ENCODE measurements at regions not wholly inside any gene's neighbourhood (a gene's known extent, or its start where the extent isn't known, plus 50 kb on each side); places are given as distances from the start of the nearest gene placed in this dataset.

GRCh38 chr5:121188849-121189248, 662.8 kb upstream of the FTMT start:
- no peak for DNase-seq (ENCODE audit: low read depth)

GRCh38 chr5:121189342-121190305, 662.1 kb upstream of the FTMT start:
- DNase-seq (ENCODE audit: low read depth) = peak; percentile 41

- DNase-seq (ENCODE audit: low read depth) = peak; percentile 16
Observed at GRCh38 chr5:121199216-121199999, 652.3 kb upstream of the FTMT start.

- no peak for DNase-seq (ENCODE audit: low read depth)
Observed at GRCh38 chr5:121218086-121218485, 633.6 kb upstream of the FTMT start.

GRCh38 chr5:121221483-121221882, 630.2 kb upstream of the FTMT start:
- DNase-seq (ENCODE audit: low read depth) = no peak

- DNase-seq (ENCODE audit: low read depth) = no peak
Observed at GRCh38 chr5:121226765-121227164, 624.9 kb upstream of the FTMT start.

- no peak for DNase-seq (ENCODE audit: low read depth)
Observed at GRCh38 chr5:121239951-121240350, 611.7 kb upstream of the FTMT start.

- DNase-seq (ENCODE audit: low read depth) = no peak
Observed at GRCh38 chr5:121246971-121247370, 604.7 kb upstream of the FTMT start.

GRCh38 chr5:121251954-121252353, 599.7 kb upstream of the FTMT start:
- DNase-seq (ENCODE audit: low read depth) = no peak

GRCh38 chr5:121257621-121258020, 594.1 kb upstream of the FTMT start:
- DNase-seq (ENCODE audit: low read depth) = no peak

GRCh38 chr5:121263456-121263855, 588.2 kb upstream of the FTMT start:
- DNase-seq (ENCODE audit: low read depth) = no peak

- no peak for DNase-seq (ENCODE audit: low read depth)
Observed at GRCh38 chr5:121264605-121265004, 587.1 kb upstream of the FTMT start.

- DNase-seq (ENCODE audit: low read depth) = no peak
Observed at GRCh38 chr5:121271546-121271945, 580.1 kb upstream of the FTMT start.

GRCh38 chr5:121273833-121274433, 577.7 kb upstream of the FTMT start:
- DNase-seq (ENCODE audit: low read depth) = peak; percentile 3

GRCh38 chr5:121279801-121280200, 571.9 kb upstream of the FTMT start:
- no peak for DNase-seq (ENCODE audit: low read depth)

GRCh38 chr5:121285801-121286521, 565.7 kb upstream of the FTMT start:
- DNase-seq (ENCODE audit: low read depth) = no peak

GRCh38 chr5:121288781-121289180, 562.9 kb upstream of the FTMT start:
- no peak for DNase-seq (ENCODE audit: low read depth)

- no peak for DNase-seq (ENCODE audit: low read depth)
Observed at GRCh38 chr5:121292664-121293063, 559.0 kb upstream of the FTMT start.

- DNase-seq (ENCODE audit: low read depth) = no peak
Observed at GRCh38 chr5:121296356-121296755, 555.3 kb upstream of the FTMT start.

GRCh38 chr5:121299153-121299552, 552.5 kb upstream of the FTMT start:
- DNase-seq (ENCODE audit: low read depth) = no peak

GRCh38 chr5:121304838-121305237, 546.8 kb upstream of the FTMT start:
- no peak for DNase-seq (ENCODE audit: low read depth)
